ENCODE measurements at regions not wholly inside any gene's neighbourhood (a gene's known extent, or its start where the extent isn't known, plus 50 kb on each side); places are given as distances from the start of the nearest gene placed in this dataset.

GRCh38 chr9:86794391-86795046 is 152.8 kb downstream of the GAS1 start:
- no peaks in the 10 kb centered on the region for H3K9me3 ChIP-seq (ENCODE audit: control insufficient read depth, low read depth, low read length)
- no peak overlapping the region for H3K4me3 ChIP-seq (ENCODE audit: low read length)
- H3K4me1 ChIP-seq (ENCODE audit: control insufficient read depth, low read depth, low read length): peaks cover 22% of the 10 kb centered on the region
- H3K36me3 ChIP-seq (ENCODE audit: control insufficient read depth, low read depth, low read length): no peaks in the 10 kb centered on the region
- H3K9ac ChIP-seq (ENCODE audit: low read length): no peak overlapping the region
- no peak overlapping the region for H3K27ac ChIP-seq (ENCODE audit: low read length)
- H3K27me3 ChIP-seq (ENCODE audit: control insufficient read depth, insufficient read depth, low read length): no peaks in the 10 kb centered on the region

DNA sequence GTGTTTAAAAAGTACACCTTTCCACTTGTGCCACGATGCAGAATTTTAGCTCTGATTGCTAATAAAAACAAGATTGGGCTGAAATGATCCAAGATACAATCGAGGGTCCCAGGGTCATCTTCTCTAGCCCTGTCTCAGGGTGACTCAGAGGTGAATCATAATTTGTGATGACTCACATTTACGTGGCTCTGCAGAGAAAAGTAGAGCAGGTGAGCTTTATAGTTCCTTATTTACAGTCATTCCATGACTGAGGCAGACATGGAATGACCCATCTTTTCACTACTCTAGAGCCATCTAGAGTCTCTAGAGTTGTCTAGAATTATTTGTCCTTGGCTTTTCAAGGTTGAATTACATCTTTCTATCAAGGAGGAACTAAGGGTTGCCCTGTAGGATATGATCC is 155.2 kb downstream of the GAS1 start:
- H3K27ac ChIP-seq (ENCODE audit: low read length): no peak overlapping the region
- H3K4me3 ChIP-seq (ENCODE audit: low read length): no peak overlapping the region
- no peaks in the 10 kb centered on the region for H3K36me3 ChIP-seq (ENCODE audit: control insufficient read depth, low read depth, low read length)
- peaks cover 22% of the 10 kb centered on the region for H3K4me1 ChIP-seq (ENCODE audit: control insufficient read depth, low read depth, low read length)
- H3K9ac ChIP-seq (ENCODE audit: low read length): no peak overlapping the region
- H3K9me3 ChIP-seq (ENCODE audit: control insufficient read depth, low read depth, low read length): no peaks in the 10 kb centered on the region
- no peaks in the 10 kb centered on the region for H3K27me3 ChIP-seq (ENCODE audit: control insufficient read depth, insufficient read depth, low read length)

DNA sequence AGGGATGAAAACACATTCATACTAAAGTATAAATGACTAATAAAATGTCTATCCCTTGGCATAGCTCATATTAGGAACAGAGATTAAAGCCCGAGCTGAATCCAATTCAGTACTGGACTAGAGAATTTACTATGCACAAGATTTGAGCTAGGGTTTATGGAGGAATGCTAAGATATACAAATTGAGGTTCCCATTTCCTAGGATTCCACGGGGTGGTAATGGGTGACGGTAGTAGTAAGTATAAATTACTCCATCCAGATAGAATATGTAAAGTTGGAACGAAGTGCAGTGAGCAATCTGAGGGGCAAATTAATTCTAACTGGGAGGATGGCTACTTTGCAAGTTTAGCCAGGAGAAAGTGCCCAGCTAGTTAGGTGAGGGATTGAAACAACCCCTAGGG is 156.5 kb downstream of the GAS1 start:
- Histone ChIP-seq H3K4me1 (ENCODE audit: control insufficient read depth, low read depth, low read length) (peaks cover 13% of the 10 kb centered on the region), H3K9me3 (ENCODE audit: control insufficient read depth, low read depth, low read length) (no peaks in the 10 kb centered on the region), H3K4me3 (ENCODE audit: low read length) (no peak overlapping the region), H3K27ac (ENCODE audit: low read length) (no peak overlapping the region), H3K36me3 (ENCODE audit: control insufficient read depth, low read depth, low read length) (no peaks in the 10 kb centered on the region), H3K27me3 (ENCODE audit: control insufficient read depth, insufficient read depth, low read length) (no peaks in the 10 kb centered on the region), H3K9ac (ENCODE audit: low read length) (no peak overlapping the region)

DNA sequence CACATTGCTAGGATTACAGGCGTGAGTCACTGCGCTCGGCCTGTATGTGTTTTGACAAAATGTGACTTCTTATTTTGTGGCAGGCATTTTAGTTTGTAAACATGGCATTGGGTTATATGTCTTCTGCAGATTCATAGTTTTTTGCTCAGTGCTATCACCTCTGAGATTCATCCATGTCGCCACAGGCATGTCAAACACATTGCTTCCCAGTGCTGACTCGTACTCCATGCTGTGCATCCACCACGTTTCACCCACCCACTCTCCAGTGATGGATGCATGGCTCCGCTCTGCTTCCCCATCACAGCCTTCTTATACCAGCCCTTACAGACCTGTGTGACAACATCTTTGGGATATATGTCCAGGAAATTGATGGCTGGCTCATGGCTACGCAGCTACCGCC is 158.8 kb downstream of the GAS1 start:
- H3K9me3 ChIP-seq (ENCODE audit: control insufficient read depth, low read depth, low read length): no peaks in the 10 kb centered on the region
- H3K27ac ChIP-seq (ENCODE audit: low read length): no peak overlapping the region
- H3K27me3 ChIP-seq (ENCODE audit: control insufficient read depth, insufficient read depth, low read length): no peaks in the 10 kb centered on the region
- no peaks in the 10 kb centered on the region for H3K36me3 ChIP-seq (ENCODE audit: control insufficient read depth, low read depth, low read length)
- no peak overlapping the region for H3K4me3 ChIP-seq (ENCODE audit: low read length)
- no peak overlapping the region for H3K9ac ChIP-seq (ENCODE audit: low read length)
- H3K4me1 ChIP-seq (ENCODE audit: control insufficient read depth, low read depth, low read length): no peaks in the 10 kb centered on the region

DNA sequence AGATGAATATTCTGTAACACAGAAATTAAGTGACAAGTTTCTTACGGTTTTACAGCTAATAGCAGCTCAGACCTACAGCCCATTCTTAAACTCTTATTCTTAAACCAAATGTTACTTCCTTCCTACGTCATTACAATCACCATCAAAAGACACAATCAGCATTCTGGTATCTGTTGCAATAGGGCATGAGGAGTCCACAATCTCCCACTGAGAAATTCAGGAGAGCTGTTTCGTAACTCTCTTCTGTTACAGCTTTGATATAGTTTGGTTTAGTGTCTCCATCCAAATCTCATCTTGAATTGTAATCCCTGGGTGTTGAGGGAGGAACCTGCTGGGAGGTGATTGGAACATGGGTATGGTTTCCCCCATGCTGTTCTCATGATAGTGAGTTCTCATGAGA is 163.4 kb downstream of the GAS1 start:
- Histone ChIP-seq H3K27me3 (ENCODE audit: control insufficient read depth, insufficient read depth, low read length) (no peaks in the 10 kb centered on the region), H3K4me1 (ENCODE audit: control insufficient read depth, low read depth, low read length) (no peaks in the 10 kb centered on the region), H3K36me3 (ENCODE audit: control insufficient read depth, low read depth, low read length) (no peaks in the 10 kb centered on the region), H3K9me3 (ENCODE audit: control insufficient read depth, low read depth, low read length) (no peaks in the 10 kb centered on the region), H3K27ac (ENCODE audit: low read length) (no peak overlapping the region), H3K9ac (ENCODE audit: low read length) (no peak overlapping the region), H3K4me3 (ENCODE audit: low read length) (no peak overlapping the region)

DNA sequence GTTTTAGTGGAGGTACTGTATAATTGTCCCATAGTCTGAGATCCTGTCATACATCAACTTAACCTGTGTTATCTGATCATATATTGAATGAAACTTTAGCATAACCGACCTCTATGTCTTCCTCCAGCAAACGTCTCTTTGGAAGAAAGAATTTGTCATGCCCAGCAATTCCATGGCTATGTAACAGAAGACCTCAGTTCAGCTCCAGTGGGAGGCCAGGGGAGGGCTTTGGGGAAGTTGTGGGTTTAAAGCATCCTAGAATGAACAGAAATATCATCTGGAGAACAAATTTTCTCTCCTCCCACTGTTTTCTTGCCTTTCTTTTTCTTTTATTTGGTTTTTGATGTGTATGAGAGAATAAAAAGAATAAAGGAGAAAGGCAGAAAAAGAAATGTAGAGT is 164.5 kb downstream of the GAS1 start:
- no peak overlapping the region for H3K4me3 ChIP-seq (ENCODE audit: low read length)
- no peaks in the 10 kb centered on the region for H3K27me3 ChIP-seq (ENCODE audit: control insufficient read depth, insufficient read depth, low read length)
- no peak overlapping the region for H3K9ac ChIP-seq (ENCODE audit: low read length)
- H3K27ac ChIP-seq (ENCODE audit: low read length): no peak overlapping the region
- no peaks in the 10 kb centered on the region for H3K36me3 ChIP-seq (ENCODE audit: control insufficient read depth, low read depth, low read length)
- H3K4me1 ChIP-seq (ENCODE audit: control insufficient read depth, low read depth, low read length): no peaks in the 10 kb centered on the region
- H3K9me3 ChIP-seq (ENCODE audit: control insufficient read depth, low read depth, low read length): no peaks in the 10 kb centered on the region

- Histone ChIP-seq H3K9ac (ENCODE audit: low read length) (no peak overlapping the region), H3K4me1 (ENCODE audit: control insufficient read depth, low read depth, low read length) (no peaks in the 10 kb centered on the region), H3K4me3 (ENCODE audit: low read length) (no peak overlapping the region), H3K27me3 (ENCODE audit: control insufficient read depth, insufficient read depth, low read length) (no peaks in the 10 kb centered on the region), H3K27ac (ENCODE audit: low read length) (no peak overlapping the region), H3K36me3 (ENCODE audit: control insufficient read depth, low read depth, low read length) (no peaks in the 10 kb centered on the region), H3K9me3 (ENCODE audit: control insufficient read depth, low read depth, low read length) (no peaks in the 10 kb centered on the region)
Measured at GRCh38 chr9:86778761-86779160, 168.5 kb downstream of the GAS1 start.

GRCh38 chr9:86775718-86776117 is 171.6 kb downstream of the GAS1 start:
- Histone ChIP-seq H3K9me3 (ENCODE audit: control insufficient read depth, low read depth, low read length) (no peaks in the 10 kb centered on the region), H3K4me1 (ENCODE audit: control insufficient read depth, low read depth, low read length) (no peaks in the 10 kb centered on the region), H3K36me3 (ENCODE audit: control insufficient read depth, low read depth, low read length) (no peaks in the 10 kb centered on the region), H3K27ac (ENCODE audit: low read length) (no peak overlapping the region), H3K27me3 (ENCODE audit: control insufficient read depth, insufficient read depth, low read length) (no peaks in the 10 kb centered on the region), H3K4me3 (ENCODE audit: low read length) (no peak overlapping the region), H3K9ac (ENCODE audit: low read length) (no peak overlapping the region)

GRCh38 chr9:86774116-86774515 is 173.2 kb downstream of the GAS1 start:
- Histone ChIP-seq H3K9me3 (ENCODE audit: control insufficient read depth, low read depth, low read length) (no peaks in the 10 kb centered on the region), H3K27ac (ENCODE audit: low read length) (no peak overlapping the region), H3K4me3 (ENCODE audit: low read length) (no peak overlapping the region), H3K4me1 (ENCODE audit: control insufficient read depth, low read depth, low read length) (no peaks in the 10 kb centered on the region), H3K9ac (ENCODE audit: low read length) (no peak overlapping the region), H3K27me3 (ENCODE audit: control insufficient read depth, insufficient read depth, low read length) (no peaks in the 10 kb centered on the region), H3K36me3 (ENCODE audit: control insufficient read depth, low read depth, low read length) (no peaks in the 10 kb centered on the region)

DNA sequence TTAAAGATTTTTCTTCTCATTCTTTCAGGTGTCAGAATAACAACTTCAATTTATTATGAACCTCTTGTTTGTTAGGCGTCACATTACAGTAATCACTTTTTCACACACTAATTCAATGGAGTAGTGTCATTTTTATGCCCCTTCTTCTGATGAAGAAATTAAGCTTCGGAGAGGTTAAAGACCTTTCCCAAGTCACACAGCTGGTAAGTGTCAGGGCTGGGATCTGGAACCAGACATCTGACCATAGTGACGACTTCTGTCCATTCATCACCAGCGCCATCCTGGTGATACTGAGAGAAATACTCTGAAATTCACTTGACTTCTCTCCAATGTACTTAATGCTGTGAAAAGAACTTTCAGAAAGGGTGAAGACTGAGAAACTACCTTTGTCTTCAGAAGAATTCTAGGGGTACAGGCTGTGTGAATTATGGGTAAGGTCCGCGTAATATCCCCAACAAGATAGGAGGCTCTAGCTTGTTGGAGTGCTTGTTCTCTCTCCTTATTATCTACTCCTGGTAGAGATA is 173.8 kb downstream of the GAS1 start:
- no peaks in the 10 kb centered on the region for H3K27me3 ChIP-seq (ENCODE audit: control insufficient read depth, insufficient read depth, low read length)
- H3K36me3 ChIP-seq (ENCODE audit: control insufficient read depth, low read depth, low read length): no peaks in the 10 kb centered on the region
- H3K9me3 ChIP-seq (ENCODE audit: control insufficient read depth, low read depth, low read length): no peaks in the 10 kb centered on the region
- no peak overlapping the region for H3K4me3 ChIP-seq (ENCODE audit: low read length)
- no peaks in the 10 kb centered on the region for H3K4me1 ChIP-seq (ENCODE audit: control insufficient read depth, low read depth, low read length)
- H3K27ac ChIP-seq (ENCODE audit: low read length): no peak overlapping the region
- H3K9ac ChIP-seq (ENCODE audit: low read length): no peak overlapping the region

DNA sequence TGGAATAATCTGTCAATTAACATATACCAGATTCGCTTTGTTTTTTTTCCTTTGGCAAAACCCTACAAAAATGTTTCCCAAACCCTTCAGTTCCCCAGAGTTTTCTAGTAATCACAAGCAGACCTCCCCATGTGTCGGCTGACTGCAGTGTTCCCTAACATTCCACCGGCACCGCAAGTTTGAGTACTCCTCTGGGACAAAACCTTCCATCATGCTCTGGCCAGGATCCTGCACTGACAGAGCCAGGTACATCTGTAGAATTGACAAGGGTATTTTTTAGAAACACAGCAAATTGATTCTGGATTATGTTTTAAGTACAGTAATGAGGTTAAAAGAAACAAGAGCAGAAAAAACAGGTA is 174.7 kb downstream of the GAS1 start:
- H3K4me1 ChIP-seq (ENCODE audit: control insufficient read depth, low read depth, low read length): no peaks in the 10 kb centered on the region
- no peaks in the 10 kb centered on the region for H3K27me3 ChIP-seq (ENCODE audit: control insufficient read depth, insufficient read depth, low read length)

GRCh38 chr9:86771941-86772634 is 175.2 kb downstream of the GAS1 start:
- no peaks in the 10 kb centered on the region for H3K9me3 ChIP-seq (ENCODE audit: control insufficient read depth, low read depth, low read length)
- no peaks in the 10 kb centered on the region for H3K36me3 ChIP-seq (ENCODE audit: control insufficient read depth, low read depth, low read length)
- H3K9ac ChIP-seq (ENCODE audit: low read length): no peak overlapping the region
- no peak overlapping the region for H3K4me3 ChIP-seq (ENCODE audit: low read length)
- H3K4me1 ChIP-seq (ENCODE audit: control insufficient read depth, low read depth, low read length): no peaks in the 10 kb centered on the region
- no peak overlapping the region for H3K27ac ChIP-seq (ENCODE audit: low read length)
- no peaks in the 10 kb centered on the region for H3K27me3 ChIP-seq (ENCODE audit: control insufficient read depth, insufficient read depth, low read length)

More for the DNA sequence above, 174.7 kb downstream of the GAS1 start:
- H3K36me3 ChIP-seq (ENCODE audit: control insufficient read depth, low read depth, low read length): no peaks in the 10 kb centered on the region
- H3K9me3 ChIP-seq (ENCODE audit: control insufficient read depth, low read depth, low read length): no peaks in the 10 kb centered on the region
- no peak overlapping the region for H3K9ac ChIP-seq (ENCODE audit: low read length)
- H3K4me3 ChIP-seq (ENCODE audit: low read length): no peak overlapping the region
- no peak overlapping the region for H3K27ac ChIP-seq (ENCODE audit: low read length)
